DND-41 (cell line): ENCODE measurements at regions not wholly inside any gene's neighbourhood (a gene's known extent, or its start where the extent isn't known, plus 50 kb on each side); places are given as distances from the start of the nearest gene placed in this dataset.

Experiments used
- EZH2 ChIP-seq: IDR thresholded peaks from 3 replicates; pipeline ENCODE4 v1.6.1; 2012; ENCODE audit warnings: borderline replicate concordance, low read depth, mild to moderate bottlenecking, moderate library complexity, low read length, inconsistent platforms; ENCODE audit not compliant: severe bottlenecking
- TF ChIP-seq, protein P1 (sequence below): IDR thresholded peaks from 2 replicates; pipeline ENCODE4 v1.5.1; 2012; ENCODE audit warnings: borderline replicate concordance, low read length, moderate library complexity, mild to moderate bottlenecking; ENCODE audit not compliant: poor library complexity, severe bottlenecking; ENCODE audit errors: extremely low read depth

DNA sequence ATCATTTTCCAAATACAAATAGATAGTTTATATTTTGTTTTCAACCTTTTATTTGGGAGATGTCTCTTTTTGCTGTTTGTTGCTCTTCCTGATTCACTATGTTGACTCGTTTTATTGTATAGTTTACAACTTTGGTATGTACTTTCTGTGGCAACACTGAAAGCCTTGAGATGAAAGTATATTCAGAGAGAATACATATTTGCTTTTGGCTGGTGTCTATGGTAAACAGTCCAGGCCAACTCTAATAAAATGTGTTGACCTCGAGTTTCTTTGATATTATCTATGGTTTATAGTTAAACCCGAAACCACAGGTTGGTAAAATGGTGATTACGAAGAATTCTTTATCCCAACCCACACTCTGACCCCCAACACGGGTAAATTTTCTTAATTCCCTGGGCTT lies 919.6 kb upstream of the MAP3K7 start:
- TF ChIP-seq, protein P1, sequence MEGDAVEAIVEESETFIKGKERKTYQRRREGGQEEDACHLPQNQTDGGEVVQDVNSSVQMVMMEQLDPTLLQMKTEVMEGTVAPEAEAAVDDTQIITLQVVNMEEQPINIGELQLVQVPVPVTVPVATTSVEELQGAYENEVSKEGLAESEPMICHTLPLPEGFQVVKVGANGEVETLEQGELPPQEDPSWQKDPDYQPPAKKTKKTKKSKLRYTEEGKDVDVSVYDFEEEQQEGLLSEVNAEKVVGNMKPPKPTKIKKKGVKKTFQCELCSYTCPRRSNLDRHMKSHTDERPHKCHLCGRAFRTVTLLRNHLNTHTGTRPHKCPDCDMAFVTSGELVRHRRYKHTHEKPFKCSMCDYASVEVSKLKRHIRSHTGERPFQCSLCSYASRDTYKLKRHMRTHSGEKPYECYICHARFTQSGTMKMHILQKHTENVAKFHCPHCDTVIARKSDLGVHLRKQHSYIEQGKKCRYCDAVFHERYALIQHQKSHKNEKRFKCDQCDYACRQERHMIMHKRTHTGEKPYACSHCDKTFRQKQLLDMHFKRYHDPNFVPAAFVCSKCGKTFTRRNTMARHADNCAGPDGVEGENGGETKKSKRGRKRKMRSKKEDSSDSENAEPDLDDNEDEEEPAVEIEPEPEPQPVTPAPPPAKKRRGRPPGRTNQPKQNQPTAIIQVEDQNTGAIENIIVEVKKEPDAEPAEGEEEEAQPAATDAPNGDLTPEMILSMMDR: no peak
- TF ChIP-seq EZH2: no peak
